AG08396 (cell line): ENCODE measurements at regions not wholly inside any gene's neighbourhood (a gene's known extent, or its start where the extent isn't known, plus 50 kb on each side); places are given as distances from the start of the nearest gene placed in this dataset.

ENCODE experiments used
- DNase-seq: peaks from one replicate; pipeline ENCODE4 v3.0.0; 2012; ENCODE audit warnings: low spot score, mixed read lengths

DNA sequence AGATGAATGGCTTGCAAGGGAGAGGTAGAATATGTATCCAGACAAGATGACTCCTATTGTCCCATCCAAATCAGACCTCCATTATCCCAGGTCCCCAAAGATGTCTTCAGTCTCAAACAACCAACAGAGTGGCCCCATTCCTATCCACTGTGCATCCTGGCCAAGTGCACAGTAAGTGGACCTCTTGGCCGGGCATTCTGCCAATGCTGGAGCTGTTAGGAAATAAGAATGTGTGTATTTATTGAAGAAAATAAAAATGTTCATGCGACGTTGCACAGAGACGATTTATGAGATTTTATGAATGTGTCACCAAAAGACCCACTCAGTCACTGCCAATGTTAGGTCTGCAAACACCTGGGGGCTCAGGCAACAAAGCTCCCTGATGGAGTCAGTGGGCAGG, 196.0 kb downstream of the MAFB start:
- DNase-seq = no peak

DNA sequence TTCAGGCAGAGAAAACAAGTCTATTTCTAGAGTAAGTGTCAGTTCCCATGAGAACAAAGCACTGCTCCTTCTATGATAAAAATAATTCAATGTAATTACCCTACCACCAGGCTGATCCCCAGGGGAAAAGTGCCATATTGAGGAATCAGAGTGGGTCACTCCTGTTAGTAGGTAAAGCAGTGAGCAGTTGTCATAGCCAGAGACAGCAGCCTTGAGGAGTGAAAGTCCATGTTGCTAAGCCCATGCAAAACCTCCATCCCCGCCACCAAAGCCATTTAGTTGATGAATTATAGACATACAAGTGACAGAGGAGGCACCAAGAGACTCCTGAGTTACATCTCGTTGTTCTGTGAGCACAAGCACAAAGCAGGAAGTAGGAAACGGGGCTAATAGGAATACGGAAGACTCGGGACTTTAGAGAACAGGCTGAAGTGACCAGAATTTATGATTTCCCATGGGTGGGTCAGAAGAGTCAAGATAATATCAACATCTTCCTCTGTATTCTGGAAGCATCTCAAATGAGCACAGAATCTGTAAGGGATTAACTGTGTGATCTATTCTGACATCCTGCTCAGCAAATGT, 197.9 kb downstream of the MAFB start:
- no peak for DNase-seq

GRCh38 chr20:40489886-40490285, 199.2 kb downstream of the MAFB start:
- DNase-seq = no peak

GRCh38 chr20:40488401-40488800, 200.6 kb downstream of the MAFB start:
- no peak for DNase-seq

GRCh38 chr20:40486297-40486696, 202.7 kb downstream of the MAFB start:
- no peak for DNase-seq

GRCh38 chr20:40481743-40482458, 207.1 kb downstream of the MAFB start:
- DNase-seq = no peak

- DNase-seq = no peak
These were observed 207.7 kb downstream of the MAFB start for GRCh38 chr20:40481337-40481736.

- DNase-seq = no peak
These were observed 211.2 kb downstream of the MAFB start for GRCh38 chr20:40477805-40478204.

DNA sequence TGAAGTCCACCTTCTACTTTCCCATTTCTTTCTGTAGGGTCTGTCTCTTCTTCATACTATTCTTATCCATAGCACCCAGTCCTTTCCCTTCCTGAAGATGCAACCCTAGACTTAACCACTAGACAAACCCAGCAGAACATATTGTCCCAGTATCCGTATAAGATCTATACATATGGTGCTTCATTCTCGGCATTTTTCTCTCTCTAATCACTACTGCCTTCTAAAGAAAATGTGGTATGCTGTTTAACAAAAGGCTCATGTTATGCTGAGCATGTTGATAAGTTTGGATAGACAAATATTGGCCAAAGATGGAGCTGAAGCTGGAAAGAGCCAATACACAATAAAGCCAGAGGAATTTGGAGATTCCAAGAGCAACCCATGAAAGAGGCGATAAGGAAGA, 212.6 kb downstream of the MAFB start:
- DNase-seq = no peak

DNA sequence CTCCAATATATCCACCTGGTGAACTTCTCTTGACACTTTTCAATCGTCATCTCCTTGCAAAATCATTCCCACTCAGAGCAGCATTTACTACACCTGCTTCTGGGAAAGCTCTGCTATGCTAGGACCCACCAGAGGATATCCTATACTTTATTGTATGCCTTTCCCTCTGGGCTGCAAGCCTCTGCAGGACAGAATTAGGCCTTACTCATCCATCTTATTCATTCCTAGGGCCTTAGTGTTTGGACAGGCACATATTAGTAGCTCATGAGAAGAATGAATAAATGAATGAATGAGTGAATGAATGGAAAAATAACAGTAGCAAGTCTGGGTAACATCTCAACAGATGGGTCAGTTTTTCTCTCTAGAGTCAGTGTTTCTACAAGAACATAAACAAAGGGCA, 216.1 kb downstream of the MAFB start:
- DNase-seq = no peak

DNA sequence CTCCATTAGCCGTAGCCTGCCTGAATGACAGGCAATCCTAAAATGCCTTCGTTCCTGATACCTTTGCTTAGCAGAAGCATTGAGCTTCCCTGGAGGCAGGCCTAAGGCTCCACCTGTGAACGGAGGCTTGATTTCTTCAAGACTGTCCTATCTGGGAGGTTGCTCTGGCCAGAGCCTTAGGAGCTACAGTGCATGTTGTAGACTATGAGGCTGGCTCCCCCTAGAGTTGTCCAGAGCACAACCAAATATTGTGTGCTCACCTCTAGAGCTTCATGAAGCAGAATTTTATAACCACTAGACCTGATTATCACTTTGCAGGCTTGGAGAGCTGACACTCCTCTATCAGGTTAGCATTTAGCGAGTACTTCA, 217.8 kb downstream of the MAFB start:
- DNase-seq = no peak

DNA sequence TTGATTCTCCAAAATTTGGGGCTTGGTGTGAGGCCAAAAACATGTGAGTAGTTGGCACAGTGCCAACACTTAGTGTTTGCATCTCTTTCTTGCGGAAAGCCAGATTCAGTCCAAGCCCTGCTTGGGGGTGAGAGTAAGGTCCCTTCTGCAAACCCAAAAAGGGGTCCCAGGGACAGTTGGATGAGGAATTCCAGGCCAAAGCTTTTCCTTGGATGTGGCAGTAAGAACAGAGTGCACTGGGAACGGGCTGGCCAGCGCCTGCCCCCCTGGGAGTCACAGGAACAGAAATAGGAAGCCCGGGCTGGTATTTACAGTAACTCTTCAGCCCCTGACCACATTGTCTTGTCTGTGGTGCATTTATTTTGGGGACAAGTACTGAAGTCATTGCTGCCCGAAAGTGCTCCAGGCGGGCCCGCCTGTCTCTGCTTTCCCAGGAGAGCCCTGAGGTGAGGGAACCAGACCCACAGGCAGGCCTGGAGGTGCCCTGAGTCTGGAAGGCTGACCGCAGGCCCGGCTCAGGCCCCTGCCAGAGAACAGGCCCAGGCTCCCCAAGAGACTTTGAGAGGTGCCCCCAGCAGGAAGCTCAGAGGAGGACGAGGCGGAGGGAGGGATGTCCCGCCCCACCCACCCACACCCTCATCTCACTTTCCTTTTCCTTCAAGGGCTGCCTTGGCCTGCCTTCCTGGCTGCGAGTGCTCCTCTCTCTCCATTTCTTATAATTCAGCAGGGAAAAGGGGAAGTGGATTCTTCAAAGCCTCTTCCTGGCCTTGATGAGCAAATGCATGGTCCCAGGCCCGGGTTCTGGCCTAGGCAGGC, 218.4 kb downstream of the MAFB start:
- no peak for DNase-seq

DNA sequence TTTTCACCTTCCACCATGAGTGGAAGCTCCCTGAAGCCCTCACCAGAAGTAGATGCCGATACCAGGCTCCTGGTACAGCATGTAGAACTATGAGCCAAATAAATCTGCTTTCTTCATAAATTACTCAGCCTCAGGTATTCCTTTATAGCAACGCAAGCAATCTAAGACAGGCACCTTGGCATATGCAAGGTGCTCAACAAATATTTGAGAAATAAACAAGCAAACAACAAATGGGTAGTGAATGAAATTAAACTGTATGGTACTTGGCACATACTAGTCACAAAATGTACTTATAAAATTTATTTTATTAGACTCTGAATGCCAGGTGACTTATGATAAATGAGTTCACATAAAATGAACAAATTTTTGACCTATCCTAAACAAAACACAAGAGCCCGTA, 220.3 kb downstream of the MAFB start:
- DNase-seq = no peak

DNA sequence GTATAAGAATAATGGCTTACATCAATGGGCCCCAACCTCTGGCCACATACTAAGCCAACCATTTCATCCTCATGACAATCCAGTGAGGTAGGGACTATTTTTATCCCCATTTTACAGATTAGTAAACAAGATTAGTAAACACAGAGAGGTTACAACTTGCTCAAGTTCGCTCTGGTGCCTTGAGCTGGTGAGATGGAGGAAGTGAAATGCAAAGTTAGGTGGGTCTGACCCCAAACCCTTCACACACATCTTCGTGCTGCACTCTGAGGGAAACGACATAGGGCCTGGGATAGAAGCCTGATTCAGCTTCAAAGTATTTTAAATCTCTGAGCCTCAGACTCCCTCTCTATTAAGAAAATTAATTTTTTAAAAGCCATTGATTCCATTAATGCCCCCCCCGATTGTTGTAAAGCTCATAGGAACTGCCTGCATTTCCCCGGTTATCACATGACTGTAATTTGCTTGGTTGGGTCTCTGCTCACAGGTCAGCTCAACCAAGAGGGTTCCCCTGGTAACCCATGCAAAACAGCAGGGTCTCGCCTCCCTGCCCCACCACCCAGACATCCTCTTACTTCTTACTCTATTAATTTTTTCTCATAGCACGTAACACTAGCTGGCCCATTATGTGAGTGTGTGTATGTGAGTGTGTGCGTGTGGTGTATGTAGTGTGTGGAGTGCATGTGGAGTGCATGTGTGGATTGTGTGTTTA, 221.2 kb downstream of the MAFB start:
- no peak for DNase-seq

DNA sequence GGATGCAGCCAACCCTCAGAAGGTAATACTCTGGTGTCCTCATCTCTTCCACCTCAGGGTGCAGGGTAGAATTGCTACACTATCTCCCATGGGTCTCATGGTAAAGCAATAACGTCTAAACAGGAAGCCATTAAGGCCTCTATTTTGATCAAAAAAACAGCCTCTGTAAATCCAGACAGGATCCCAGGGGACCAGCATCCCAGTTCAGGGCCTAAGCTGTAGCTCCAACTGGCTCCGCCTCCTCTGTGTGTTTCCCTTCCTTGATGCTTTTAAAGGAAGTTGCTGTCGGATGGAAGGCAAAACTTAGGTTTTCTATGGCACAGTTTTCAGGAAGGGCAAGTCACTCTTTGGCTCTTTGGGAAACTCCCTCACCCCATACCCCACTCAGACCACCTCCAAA, 222.0 kb downstream of the MAFB start:
- DNase-seq = no peak

DNA sequence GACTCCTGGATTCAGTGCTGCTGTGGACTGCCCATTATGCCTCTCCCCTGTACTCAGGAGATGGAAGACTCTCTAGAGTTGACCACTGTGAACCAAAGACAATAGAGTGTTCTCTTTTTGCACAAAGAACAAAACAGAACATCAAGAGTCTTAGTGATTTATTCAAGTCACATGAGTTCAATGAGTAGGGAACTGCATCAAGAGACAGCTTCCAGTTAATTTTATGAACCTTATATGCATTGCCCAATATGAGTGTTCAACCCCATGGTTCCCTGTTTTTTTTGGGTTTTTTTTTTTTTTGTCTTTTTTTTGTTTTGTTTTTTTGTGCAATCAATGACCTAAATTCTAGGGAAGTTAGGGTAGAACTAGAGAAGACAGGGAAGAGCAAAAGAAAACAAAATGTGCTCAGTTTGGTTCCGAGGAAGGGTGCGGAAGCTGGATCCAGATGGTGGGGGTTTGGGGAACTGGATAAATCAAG, 224.3 kb downstream of the MAFB start:
- DNase-seq = no peak

- no peak for DNase-seq
These were observed 225.9 kb downstream of the MAFB start for GRCh38 chr20:40463171-40463570.

DNA sequence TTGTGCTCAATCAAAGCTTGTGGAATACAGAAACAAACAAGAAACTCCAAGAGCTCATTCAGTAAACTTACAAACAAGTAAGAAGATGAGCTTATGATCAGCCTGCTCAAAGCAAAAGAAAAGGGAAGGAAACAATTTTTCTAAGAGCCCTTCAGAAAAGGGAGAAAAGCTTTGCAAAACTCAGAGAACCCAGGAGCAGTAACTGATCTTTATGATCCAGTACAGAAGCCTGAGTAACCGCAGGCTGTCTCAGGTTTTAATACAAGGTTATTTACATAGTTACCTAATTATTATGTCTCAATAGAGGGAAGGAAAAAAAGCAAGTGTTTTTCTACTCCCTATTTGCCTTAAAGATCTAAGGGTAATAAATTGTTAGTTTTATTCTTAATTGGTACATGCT, 226.5 kb downstream of the MAFB start:
- no peak for DNase-seq

DNA sequence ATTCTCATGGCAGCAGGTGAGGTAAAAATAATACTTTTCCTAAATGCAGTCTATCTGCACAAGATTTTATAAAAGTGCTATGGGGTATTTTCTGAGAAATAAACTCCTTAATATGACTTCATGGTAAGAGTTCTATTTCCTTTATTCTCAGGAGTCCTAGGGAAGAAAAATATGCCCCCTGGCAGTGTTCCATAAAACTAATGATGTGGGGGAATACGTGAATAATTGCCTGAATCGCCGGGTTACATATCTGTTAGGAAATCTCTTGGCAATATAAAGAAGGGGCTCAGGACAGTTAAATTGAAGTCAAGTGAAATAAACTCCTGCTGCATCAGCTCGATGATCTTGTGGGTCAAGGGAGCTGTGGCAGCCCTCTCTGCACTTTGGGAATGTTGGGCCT, 229.7 kb downstream of the MAFB start:
- no peak for DNase-seq

DNA sequence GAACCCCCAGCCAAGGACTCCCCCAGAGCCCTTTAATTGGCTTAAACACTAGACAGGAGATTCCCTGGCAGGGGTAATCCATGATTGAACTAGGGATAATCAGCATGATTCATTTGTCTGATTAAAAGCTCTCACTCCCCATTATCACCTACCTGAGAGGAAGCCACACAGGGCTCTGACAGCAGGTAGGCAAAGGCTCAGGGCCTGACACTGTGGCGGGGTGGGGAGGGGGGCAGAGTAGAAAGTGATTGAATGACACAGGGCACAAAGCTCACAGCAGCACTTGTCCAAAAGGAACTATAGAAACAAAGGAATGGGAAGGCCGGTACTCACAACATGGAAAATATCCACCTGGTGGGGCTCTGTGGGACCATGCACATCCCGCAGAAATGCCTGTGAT, 231.6 kb downstream of the MAFB start:
- no peak for DNase-seq

DNA sequence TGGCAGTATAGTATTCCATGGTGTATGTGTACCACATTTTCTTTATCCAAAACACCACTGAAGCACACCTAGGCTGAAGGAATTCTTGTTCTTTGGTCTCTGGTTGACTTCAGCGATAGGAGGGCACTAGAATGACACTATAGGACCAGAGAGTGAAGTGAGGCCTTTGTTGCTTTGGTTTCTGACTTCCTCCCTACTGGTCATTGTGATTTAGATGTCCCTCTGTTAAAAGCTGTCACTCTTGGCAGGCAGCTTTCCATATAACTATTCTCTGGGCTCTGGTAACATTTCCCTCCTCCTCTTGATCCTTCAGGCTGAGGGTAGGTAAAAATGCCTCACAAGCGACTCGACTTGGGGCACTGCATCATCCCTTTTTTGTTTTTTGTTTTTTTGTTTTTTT, 236.3 kb downstream of the MAFB start:
- DNase-seq = no peak

GRCh38 chr20:40451552-40451951, 237.5 kb downstream of the MAFB start:
- no peak for DNase-seq
